H1 (cell line): ENCODE measurements at regions not wholly inside any gene's neighbourhood (a gene's known extent, or its start where the extent isn't known, plus 50 kb on each side); places are given as distances from the start of the nearest gene placed in this dataset.

Experiments
- CTCF ChIA-PET: fragments of 300-600 bp; sonication (Branson Sonifier 250); formaldehyde crosslinking; loops from one replicate; lab custom pipeline; 2021; ENCODE audit not compliant: partially characterized antibody; lab: Charles Lee
- POLR2A ChIA-PET: fragments of 300-600 bp; sonication (Branson Sonifier 250); formaldehyde crosslinking; loops from one replicate; lab custom pipeline; 2021; ENCODE audit warnings: inconsistent platforms; ENCODE audit not compliant: partially characterized antibody; lab: Charles Lee
- DNase-seq, 2 experiments: peaks; one replicate each; pipeline versions ENCODE4 v3.0.0 to v3.0.0-alpha.2; 2010 to 2022; ENCODE audit warnings: low spot score in 2 of 2, low read depth in 1 of 2, mixed read lengths in 1 of 2
- FAIRE-seq: peaks from 2 replicates; lab custom pipeline; 2011; peaks lifted over from hg19 to GRCh38; lab: Jason Lieb, UNC
- H2AFZ ChIP-seq: 2 replicates; pipeline ENCODE4 v1.8.1; 2012; ENCODE audit warnings: low read length, inconsistent platforms
- H2AK5ac ChIP-seq: 2 replicates; pipeline ENCODE4 v1.6.1; 2013; ENCODE audit warnings: low read depth, low read length
- H2BK120ac ChIP-seq: replicated peaks from 2 replicates; pipeline ENCODE3; 2013; ENCODE audit warnings: low read depth, low read length, inconsistent platforms
- H2BK12ac ChIP-seq: 2 replicates; pipeline ENCODE4 v1.6.1; 2013; ENCODE audit warnings: low read depth, low read length
- H2BK15ac ChIP-seq: 2 replicates; pipeline ENCODE4 v1.6.1; 2013; ENCODE audit warnings: low read length
- H2BK20ac ChIP-seq: 2 replicates; pipeline ENCODE4 v1.6.1; 2013; ENCODE audit warnings: low read length
- H2BK5ac ChIP-seq: 2 replicates; pipeline ENCODE4 v1.6.1; 2013; ENCODE audit warnings: low read depth, low read length
- H3K14ac ChIP-seq: 2 replicates; pipeline ENCODE4 v1.6.1; 2013; ENCODE audit warnings: inconsistent platforms; ENCODE audit not compliant: insufficient read length
- H3K18ac ChIP-seq: 2 replicates; pipeline ENCODE4 v1.6.1; 2013; ENCODE audit warnings: low read length; ENCODE audit errors: extremely low read depth
- H3K23ac ChIP-seq: 2 replicates; pipeline ENCODE4 v1.6.1; 2013; ENCODE audit warnings: inconsistent platforms; ENCODE audit not compliant: insufficient read length
- H3K23me2 ChIP-seq: 2 replicates; pipeline ENCODE4 v1.6.1; 2013; ENCODE audit warnings: low read depth, low read length
- H3K27ac ChIP-seq: 2 replicates; pipeline ENCODE4 v1.6.1; 2011; ENCODE audit warnings: low read depth, low read length, inconsistent platforms
- H3K27me3 ChIP-seq, 4 experiments: replicated peaks in 1 of 4; 1 replicate in 1 of 4; 2 replicates in 3 of 4; pipeline versions ENCODE4 v1.6.1 to v1.8.1; 2011 to 2013; ENCODE audit warnings: low read length in 3 of 4, mild to moderate bottlenecking in 3 of 4, inconsistent platforms in 2 of 4, mixed read lengths in 2 of 4, moderate library complexity in 1 of 4; ENCODE audit not compliant: control insufficient read depth in 3 of 4, insufficient read depth in 3 of 4; ENCODE audit errors: extremely low read depth in 1 of 4
- H3K36me3 ChIP-seq, 4 experiments: 2 replicates each; pipeline versions ENCODE4 v1.6.1 to v1.8.1; 2011 to 2013; ENCODE audit warnings: mild to moderate bottlenecking in 4 of 4, low read length in 3 of 4, moderate library complexity in 2 of 4, control low read depth in 1 of 4, inconsistent platforms in 1 of 4; ENCODE audit not compliant: insufficient read depth in 4 of 4, control insufficient read depth in 2 of 4
- H3K4ac ChIP-seq: replicated peaks from 2 replicates; pipeline ENCODE3; 2013; ENCODE audit warnings: low read length, low read depth, mixed read lengths, inconsistent platforms; ENCODE audit not compliant: insufficient read length
- H3K4me1 ChIP-seq, 4 experiments: replicated peaks in 1 of 4; 1 replicate in 1 of 4; 2 replicates in 3 of 4; pipeline versions ENCODE4 v1.6.1 to v1.8.1; 2011 to 2013; ENCODE audit warnings: low read length in 3 of 4, inconsistent platforms in 2 of 4, mixed read lengths in 1 of 4; ENCODE audit not compliant: insufficient read depth in 4 of 4, control insufficient read depth in 3 of 4
- H3K4me2 ChIP-seq, 2 experiments: 2 replicates each; pipeline versions ENCODE4 v1.6.1 to v1.8.1; 2011 to 2013; ENCODE audit warnings: low read depth in 2 of 2, low read length in 2 of 2, control low read depth in 1 of 2, inconsistent platforms in 1 of 2, mild to moderate bottlenecking in 1 of 2; ENCODE audit not compliant: insufficient read depth in 1 of 2
- H3K4me3 ChIP-seq, 4 experiments: fragments of 200-600, 300-600 bp in 1 of 4; sonication (generic), shearing (Covaris generic), sonication (Bioruptor Twin) in 1 of 4; 2 replicates each; pipeline versions ENCODE4 v1.5.1 to v1.8.1; 2011 to 2016; ENCODE audit warnings: low read length in 4 of 4, low read depth in 3 of 4, control low read depth in 2 of 4, inconsistent platforms in 2 of 4, mild to moderate bottlenecking in 2 of 4, mixed read lengths in 1 of 4, moderate library complexity in 1 of 4; ENCODE audit not compliant: insufficient read depth in 2 of 4; ENCODE audit errors: extremely low read depth in 1 of 4
- H3K56ac ChIP-seq: replicated peaks from 2 replicates; pipeline ENCODE3; 2013; ENCODE audit warnings: low read depth, mild to moderate bottlenecking, mixed read lengths, low read length, inconsistent platforms; ENCODE audit not compliant: insufficient read length
- H3K79me1 ChIP-seq: 2 replicates; pipeline ENCODE4 v1.6.1; 2013; ENCODE audit warnings: low read depth, low read length, control low read depth
- H3K79me2 ChIP-seq, 2 experiments: 2 replicates each; pipeline versions ENCODE4 v1.6.1 to v1.8.1; 2012 to 2013; ENCODE audit warnings: low read length in 2 of 2, mild to moderate bottlenecking in 2 of 2, inconsistent platforms in 1 of 2; ENCODE audit not compliant: insufficient read depth in 2 of 2, control insufficient read depth in 1 of 2
- H3K9ac ChIP-seq, 4 experiments: replicated peaks in 1 of 4; 1 replicate in 1 of 4; 2 replicates in 3 of 4; pipeline versions ENCODE4 v1.6.1 to v1.8.1; 2011 to 2013; ENCODE audit warnings: low read depth in 3 of 4, low read length in 3 of 4, control low read depth in 2 of 4, mild to moderate bottlenecking in 2 of 4, moderate library complexity in 2 of 4, inconsistent platforms in 1 of 4; ENCODE audit errors: extremely low read depth in 1 of 4
- H3K9me3 ChIP-seq, 2 experiments: 2 replicates each; pipeline versions ENCODE4 v1.6.1 to v1.8.1; 2012 to 2013; ENCODE audit warnings: mild to moderate bottlenecking in 2 of 2, moderate library complexity in 2 of 2, control low read depth in 1 of 2, inconsistent platforms in 1 of 2, low read depth in 1 of 2, low read length in 1 of 2, mixed read lengths in 1 of 2; ENCODE audit not compliant: insufficient read depth in 2 of 2
- H4K20me1 ChIP-seq, 2 experiments: replicated peaks in 1 of 2; 2 replicates each; pipeline versions ENCODE3 to v1.8.1; 2011 to 2013; ENCODE audit warnings: inconsistent platforms in 2 of 2, low read length in 2 of 2, mild to moderate bottlenecking in 1 of 2; ENCODE audit not compliant: insufficient read depth in 2 of 2, control insufficient read depth in 1 of 2
- H4K5ac ChIP-seq: 2 replicates; pipeline ENCODE4 v1.6.1; 2013; ENCODE audit warnings: low read length, low read depth, mixed read lengths, inconsistent platforms; ENCODE audit not compliant: insufficient read length
- H4K8ac ChIP-seq: 2 replicates; pipeline ENCODE4 v1.8.0; 2013; ENCODE audit warnings: mild to moderate bottlenecking, moderate library complexity, low read length, inconsistent platforms; ENCODE audit not compliant: insufficient read depth; ENCODE audit errors: extremely low read depth
- H4K91ac ChIP-seq: replicated peaks from 2 replicates; pipeline ENCODE3; 2013; ENCODE audit warnings: low read length, mixed read lengths, inconsistent platforms; ENCODE audit not compliant: insufficient read length
- ASH2L ChIP-seq: fragments of 200-600, 300-600 bp; sonication (generic); IDR thresholded peaks from one replicate; pipeline ENCODE4 v1.7.1; 2017; ENCODE audit warnings: low read length
- CHD1 ChIP-seq: IDR thresholded peaks from 2 replicates; pipeline ENCODE4 v1.6.1; 2012; ENCODE audit warnings: low read depth, low read length, improper control_type of control experiment
- E2F6 ChIP-seq: IDR thresholded peaks from 2 replicates; pipeline ENCODE4 v1.6.1; 2012; ENCODE audit warnings: inconsistent platforms
- KDM1A ChIP-seq: fragments of 200-600, 300-600 bp; sonication (generic); IDR thresholded peaks from 2 replicates; pipeline ENCODE4 v1.7.1; 2016; ENCODE audit warnings: mild to moderate bottlenecking, low read length, borderline replicate concordance
- RAD21 ChIP-seq, 2 experiments: IDR thresholded peaks in 1 of 2; conservative IDR thresholded peaks in 1 of 2; 2 replicates each; pipeline ENCODE4 v1.6.1; 2011; ENCODE audit warnings: low read depth in 2 of 2, low read length in 2 of 2, improper control_type of control experiment in 1 of 2, inconsistent platforms in 1 of 2, mild to moderate bottlenecking in 1 of 2, moderate library complexity in 1 of 2
- RBBP5 ChIP-seq: IDR thresholded peaks from 2 replicates; pipeline ENCODE4 v1.7.1; 2012; ENCODE audit warnings: low read depth, mild to moderate bottlenecking, inconsistent platforms, low read length, moderate library complexity, borderline replicate concordance
- RFX5 ChIP-seq: IDR thresholded peaks from 2 replicates; pipeline ENCODE4 v1.6.1; 2011; ENCODE audit warnings: low read depth, low read length, improper control_type of control experiment, borderline replicate concordance
- RXRA ChIP-seq: IDR thresholded peaks from 2 replicates; pipeline ENCODE4 v1.6.1; 2011; ENCODE audit warnings: low read depth, mild to moderate bottlenecking, low read length, moderate library complexity; ENCODE audit not compliant: insufficient read depth
- SIN3A ChIP-seq, 2 experiments: IDR thresholded peaks in 1 of 2; conservative IDR thresholded peaks in 1 of 2; 2 replicates each; pipeline ENCODE4 v1.6.1; 2011 to 2012; ENCODE audit warnings: low read length in 2 of 2, improper control_type of control experiment in 1 of 2, low read depth in 1 of 2, mild to moderate bottlenecking in 1 of 2
- SP4 ChIP-seq: IDR thresholded peaks from 2 replicates; pipeline ENCODE4 v1.6.1; 2012; ENCODE audit warnings: low read length, inconsistent platforms
- USF2 ChIP-seq: IDR thresholded peaks from 2 replicates; pipeline ENCODE4 v1.6.1; 2011; ENCODE audit warnings: low read length, improper control_type of control experiment
- WGBS, 2 experiments: shearing (Covaris generic) in 1 of 2; methylation state at CpG; one replicate each; pipeline versions ENCODE4 v1.1.6 to v1.1.7; 2013 to 2015; ENCODE audit warnings: low lambda C conversion rate in 2 of 2, mixed read lengths in 2 of 2, inconsistent platforms in 1 of 2, low coverage in 1 of 2, missing lambda C conversion rate in 1 of 2; ENCODE audit not compliant: insufficient replicate concordance in 2 of 2, insufficient coverage in 1 of 2, insufficient read length in 1 of 2; ENCODE audit errors: extremely low coverage in 1 of 2, missing lambda C conversion rate in 1 of 2; 5-methylcytosine and 5-hydroxymethylcytosine counted together

GRCh38 chr9:24011881-24012280 lies 185.8 kb upstream of the ELAVL2 start:
- H3K56ac ChIP-seq: no peak overlapping the region
- 86% methylated on average over 6 of the region's 6 CpGs; no CpG with 5 or more reads in 1 of the 2 experiments for WGBS, 2 experiments
- H3K4me2 ChIP-seq: no peak overlapping the region
- H3K36me3 ChIP-seq: no peaks in the 10 kb centered on the region
- ChIA-PET CTCF (no interaction called here), POLR2A (no interaction called here)
- H3K79me2 ChIP-seq: no peaks in the 10 kb centered on the region
- H2BK12ac ChIP-seq: no peak overlapping the region
- no peak overlapping the region for H2AFZ ChIP-seq
- peak overlapping the region in 1 of 4 experiments; percentile 14; a peak in 1 of 7 replicates for H3K9ac ChIP-seq
- H3K14ac ChIP-seq: no peak overlapping the region
- no peak overlapping the region for H3K23ac ChIP-seq
- no peaks in the 10 kb centered on the region for H3K79me1 ChIP-seq
- TF ChIP-seq RBBP5 (no peak), USF2 (no peak), RAD21 (IDR thresholded peaks at IDR 0.05 in 1 of 2, conservative IDR thresholded peaks at IDR 0.05 in 1 of 2; ENCODE audit: low read depth in 2 of 2, low read length in 2 of 2) (no peak), RFX5 (no peak), KDM1A (no peak), E2F6 (no peak), CHD1 (no peak), ASH2L (no peak), RXRA (no peak), SIN3A (conservative IDR thresholded peaks at IDR 0.05 in 1 of 2, IDR thresholded peaks at IDR 0.05 in 1 of 2; ENCODE audit: low read depth in 1 of 2, low read length in 2 of 2) (no peak), SP4 (no peak)
- no peak overlapping the region for H2BK5ac ChIP-seq
- no peak overlapping the region for H4K8ac ChIP-seq
- H3K18ac ChIP-seq: no peak overlapping the region
- H4K5ac ChIP-seq: no peak overlapping the region
- H3K4me1 ChIP-seq: peaks cover 0 to 4% (median 2%) of the 10 kb centered on the region in 4 experiments; a peak in 1 of 7 replicates
- H3K27ac ChIP-seq: no peak overlapping the region
- no peak overlapping the region for H4K91ac ChIP-seq
- no peak overlapping the region for H3K4me3 ChIP-seq
- H2BK20ac ChIP-seq: no peak overlapping the region
- H2AK5ac ChIP-seq: no peak overlapping the region
- H2BK15ac ChIP-seq: no peak overlapping the region
- H4K20me1 ChIP-seq: no peaks in the 10 kb centered on the region
- H2BK120ac ChIP-seq: no peak overlapping the region
- H3K27me3 ChIP-seq: no peaks in the 10 kb centered on the region
- no peaks in the 10 kb centered on the region; a peak in 1 of 4 replicates for H3K9me3 ChIP-seq
- no peak for DNase-seq
- H3K23me2 ChIP-seq: no peaks in the 10 kb centered on the region
- H3K4ac ChIP-seq: no peak overlapping the region
- no peak for FAIRE-seq
